Fibroblast of mammary gland (primary cell): ENCODE measurements at regions not wholly inside any gene's neighbourhood (a gene's known extent, or its start where the extent isn't known, plus 50 kb on each side); places are given as distances from the start of the nearest gene placed in this dataset.

Experiments
- DNase-seq: peaks from one replicate; pipeline ENCODE4 v3.0.0-alpha.2; 2010; ENCODE audit warnings: low read depth
- H3K4me3 ChIP-seq: 2 replicates; pipeline ENCODE4 v1.5.1; 2011; ENCODE audit warnings: low read depth, mild to moderate bottlenecking, low read length, moderate library complexity; ENCODE audit not compliant: control insufficient read depth
- CTCF ChIP-seq: conservative IDR thresholded peaks from 2 replicates; pipeline ENCODE4 v1.5.1; 2011; ENCODE audit warnings: low read depth, low read length, inconsistent platforms; ENCODE audit not compliant: control insufficient read depth, insufficient read depth

GRCh38 chr12:125610971-125611370 lies 545.7 kb downstream of the AACS start:
- no peak for DNase-seq
- no peak for TF ChIP-seq CTCF
- no peak overlapping the region for H3K4me3 ChIP-seq

- no peak for TF ChIP-seq CTCF
- no peak for DNase-seq
- no peak overlapping the region for H3K4me3 ChIP-seq
Measured at GRCh38 chr12:125614058-125614457, 548.8 kb downstream of the AACS start.

GRCh38 chr12:125619723-125620122 lies 554.5 kb downstream of the AACS start:
- TF ChIP-seq CTCF: no peak
- H3K4me3 ChIP-seq: no peak overlapping the region
- DNase-seq: no peak

- no peak for DNase-seq
- TF ChIP-seq CTCF: no peak
- no peak overlapping the region for H3K4me3 ChIP-seq
Measured at GRCh38 chr12:125633686-125634085, 568.5 kb downstream of the AACS start.

DNA sequence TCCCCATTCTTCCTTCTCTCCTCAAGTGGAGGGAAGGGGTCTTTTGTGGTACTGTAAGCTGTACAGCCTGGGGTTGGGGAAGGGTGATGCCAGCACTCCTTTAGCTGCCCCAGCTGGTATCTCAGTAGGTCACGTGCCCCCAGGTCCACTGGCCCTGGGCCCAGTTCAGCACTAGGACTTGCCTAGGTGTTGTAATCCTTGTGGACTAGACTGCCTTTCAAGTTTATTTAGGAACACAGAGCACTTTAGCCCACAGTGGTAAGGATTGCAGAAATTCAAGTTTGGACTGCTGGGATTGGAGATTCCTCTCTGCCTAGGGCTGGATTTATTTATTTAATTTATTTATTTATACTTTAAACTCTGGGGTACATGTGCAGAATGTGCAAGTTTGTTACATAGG lies 569.6 kb downstream of the AACS start:
- no peak overlapping the region for H3K4me3 ChIP-seq
- no peak for TF ChIP-seq CTCF
- DNase-seq: no peak

- TF ChIP-seq CTCF: no peak
- H3K4me3 ChIP-seq: no peak overlapping the region
- no peak for DNase-seq
Measured at GRCh38 chr12:125639826-125640225, 574.6 kb downstream of the AACS start.

GRCh38 chr12:125643055-125643454 lies 577.8 kb downstream of the AACS start:
- no peak for DNase-seq
- H3K4me3 ChIP-seq: no peak overlapping the region
- no peak for TF ChIP-seq CTCF
